IPS-18a (cell line): ENCODE measurements at regions not wholly inside any gene's neighbourhood (a gene's known extent, or its start where the extent isn't known, plus 50 kb on each side); places are given as distances from the start of the nearest gene placed in this dataset.

Source experiments
- H3K27ac ChIP-seq: one replicate; pipeline ENCODE4 v1.5.1; 2013; ENCODE audit warnings: low read length
- H3K27me3 ChIP-seq: one replicate; pipeline ENCODE4 v1.6.1; 2013; ENCODE audit warnings: mild to moderate bottlenecking, low read length; ENCODE audit not compliant: control insufficient read depth, insufficient read depth
- H3K36me3 ChIP-seq: one replicate; pipeline ENCODE4 v1.6.1; 2013; ENCODE audit warnings: low read depth, low read length; ENCODE audit not compliant: control insufficient read depth
- H3K4me1 ChIP-seq: one replicate; pipeline ENCODE4 v1.6.1; 2013; ENCODE audit warnings: low read depth, low read length; ENCODE audit not compliant: control insufficient read depth
- H3K4me3 ChIP-seq: one replicate; pipeline ENCODE4 v1.5.1; 2013; ENCODE audit warnings: low read length
- H3K9ac ChIP-seq: one replicate; pipeline ENCODE4 v1.6.1; 2013; ENCODE audit warnings: mild to moderate bottlenecking, low read length, moderate library complexity
- H3K9me3 ChIP-seq: one replicate; pipeline ENCODE4 v1.6.1; 2013; ENCODE audit warnings: low read depth, low read length; ENCODE audit not compliant: control insufficient read depth

DNA sequence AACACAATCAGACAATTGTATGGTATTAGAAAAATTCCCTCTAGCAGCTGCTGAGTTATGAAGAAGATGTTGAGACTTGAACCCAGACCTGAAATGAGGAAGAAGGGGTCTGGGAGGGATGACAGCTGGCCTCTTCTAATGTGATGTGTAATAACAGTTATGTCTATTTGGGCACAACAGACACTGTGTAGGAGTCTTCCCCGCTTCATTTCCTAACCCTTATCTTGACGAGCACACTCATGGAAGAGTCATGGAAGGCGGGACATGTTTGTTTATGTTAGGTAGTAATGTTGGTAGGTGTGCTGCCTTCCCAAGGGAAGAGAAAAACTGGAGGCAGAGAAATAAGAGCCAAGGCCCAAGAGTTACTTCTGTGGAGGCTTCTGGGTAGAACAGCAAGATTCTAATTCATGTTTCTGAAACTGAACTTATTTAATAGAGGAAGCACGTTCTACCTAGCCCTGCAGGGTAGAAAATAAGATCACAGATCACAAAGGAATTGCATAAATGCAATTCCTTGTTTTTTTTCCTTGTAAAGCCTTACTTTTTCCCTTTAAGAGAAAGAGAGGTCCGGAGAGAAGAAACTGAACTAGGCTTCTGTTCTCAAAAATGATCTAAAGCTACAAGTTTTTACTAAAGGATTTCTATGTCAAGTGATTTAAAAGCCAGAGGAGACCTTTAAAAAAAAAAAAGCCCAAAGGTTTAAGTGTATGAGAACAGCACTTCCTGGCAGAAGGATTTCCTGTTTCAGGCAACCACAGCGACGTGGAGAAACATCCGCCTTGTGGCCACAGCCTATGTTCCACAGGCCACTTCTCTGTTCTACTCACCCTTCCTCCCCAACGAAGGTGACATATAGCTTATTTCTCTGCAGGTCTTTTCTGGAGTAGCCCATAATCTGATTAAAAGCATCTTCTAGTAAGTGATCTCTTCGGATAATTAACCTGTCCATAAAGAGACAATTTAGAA is 68.5 kb upstream of the STK17B start:
- H3K36me3 ChIP-seq = no peaks in the 10 kb centered on the region
- H3K4me1 ChIP-seq = no peaks in the 10 kb centered on the region
- H3K9ac ChIP-seq = no peak overlapping the region
- no peak overlapping the region for H3K4me3 ChIP-seq
- no peaks in the 10 kb centered on the region for H3K27me3 ChIP-seq
- no peak overlapping the region for H3K27ac ChIP-seq
- no peaks in the 10 kb centered on the region for H3K9me3 ChIP-seq

DNA sequence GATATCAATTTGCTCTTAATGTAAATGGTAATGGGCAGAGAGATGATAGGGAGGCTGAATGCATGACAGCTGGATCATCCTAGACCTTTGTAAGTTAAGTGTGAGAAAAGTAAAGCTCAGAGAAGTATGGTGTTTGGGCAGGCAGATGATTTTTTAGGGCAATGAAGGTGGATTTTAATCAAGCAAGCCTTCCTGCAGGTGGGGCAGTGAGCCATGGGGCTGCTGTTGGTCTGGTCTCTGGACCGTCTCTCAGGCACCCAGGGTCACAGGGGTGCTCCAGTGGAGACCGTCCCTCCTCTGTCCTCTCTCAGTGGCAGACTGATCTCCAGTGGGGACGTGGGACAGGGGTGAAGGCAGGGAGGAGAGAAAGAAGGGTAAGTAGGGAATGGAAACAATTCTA is 69.8 kb upstream of the STK17B start:
- Histone ChIP-seq H3K36me3 (no peaks in the 10 kb centered on the region), H3K27ac (no peak overlapping the region), H3K27me3 (no peaks in the 10 kb centered on the region), H3K4me1 (no peaks in the 10 kb centered on the region), H3K9ac (no peak overlapping the region), H3K9me3 (no peaks in the 10 kb centered on the region), H3K4me3 (no peak overlapping the region)

DNA sequence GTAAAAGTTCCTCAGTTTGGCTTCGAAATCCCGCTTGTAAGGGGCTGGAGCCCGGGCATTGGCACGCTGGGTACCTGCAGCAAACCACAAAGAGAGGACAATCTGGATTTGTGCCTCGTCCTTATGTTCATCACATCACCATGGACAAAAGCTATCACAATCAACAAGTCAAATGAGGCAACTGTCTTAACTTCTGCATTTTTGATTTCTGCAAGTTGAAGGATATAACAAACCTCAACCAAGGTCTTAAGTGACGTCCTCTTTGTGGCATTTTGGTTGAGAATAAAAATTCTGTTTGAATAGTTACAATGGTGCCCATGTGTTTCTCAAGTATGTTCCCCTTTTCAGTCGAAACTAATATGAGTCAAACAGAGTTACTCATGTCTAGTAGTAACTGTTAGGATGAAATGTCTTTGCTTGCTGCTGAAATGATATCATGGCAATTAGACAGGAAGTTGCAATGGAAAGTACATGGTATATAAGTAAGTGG is 70.8 kb upstream of the STK17B start:
- H3K27me3 ChIP-seq = no peaks in the 10 kb centered on the region
- H3K9me3 ChIP-seq = no peaks in the 10 kb centered on the region
- no peak overlapping the region for H3K4me3 ChIP-seq
- no peaks in the 10 kb centered on the region for H3K4me1 ChIP-seq
- no peak overlapping the region for H3K27ac ChIP-seq
- no peak overlapping the region for H3K9ac ChIP-seq
- no peaks in the 10 kb centered on the region for H3K36me3 ChIP-seq

DNA sequence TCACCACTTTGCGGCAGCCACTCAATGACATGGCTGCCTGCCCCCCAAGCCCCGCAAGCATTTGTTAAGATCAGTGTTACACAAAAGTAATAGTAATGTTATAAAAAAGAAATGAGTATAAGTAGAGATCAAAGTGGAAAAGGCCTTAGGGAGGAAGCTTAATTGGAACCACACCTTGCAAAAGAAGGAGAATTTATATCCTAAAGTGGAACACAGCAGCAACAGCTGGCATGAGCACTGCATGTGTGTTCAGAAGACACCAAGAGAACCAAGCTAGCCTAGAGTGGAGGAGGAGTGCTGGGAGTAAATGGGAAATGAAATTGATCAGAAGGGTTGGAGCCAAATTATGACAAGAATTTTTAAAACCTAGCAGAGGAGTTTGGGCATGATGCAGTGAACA is 73.1 kb upstream of the STK17B start:
- Histone ChIP-seq H3K4me3 (no peak overlapping the region), H3K4me1 (no peaks in the 10 kb centered on the region), H3K27me3 (no peaks in the 10 kb centered on the region), H3K36me3 (no peaks in the 10 kb centered on the region), H3K9me3 (no peaks in the 10 kb centered on the region), H3K27ac (no peak overlapping the region), H3K9ac (no peak overlapping the region)

- Histone ChIP-seq H3K27me3 (no peaks in the 10 kb centered on the region), H3K27ac (no peak overlapping the region), H3K4me3 (no peak overlapping the region), H3K36me3 (no peaks in the 10 kb centered on the region), H3K4me1 (no peaks in the 10 kb centered on the region), H3K9ac (no peak overlapping the region), H3K9me3 (no peaks in the 10 kb centered on the region)
These were observed 73.6 kb upstream of the STK17B start for GRCh38 chr2:196244966-196245365.

GRCh38 chr2:196245378-196246140 is 74.2 kb upstream of the STK17B start:
- Histone ChIP-seq H3K9ac (no peak overlapping the region), H3K4me3 (no peak overlapping the region), H3K36me3 (no peaks in the 10 kb centered on the region), H3K27ac (no peak overlapping the region), H3K4me1 (no peaks in the 10 kb centered on the region), H3K27me3 (no peaks in the 10 kb centered on the region), H3K9me3 (no peaks in the 10 kb centered on the region)

GRCh38 chr2:196247114-196247975 is 76.0 kb upstream of the STK17B start:
- no peaks in the 10 kb centered on the region for H3K9me3 ChIP-seq
- no peak overlapping the region for H3K27ac ChIP-seq
- no peaks in the 10 kb centered on the region for H3K27me3 ChIP-seq
- H3K36me3 ChIP-seq = no peaks in the 10 kb centered on the region
- no peaks in the 10 kb centered on the region for H3K4me1 ChIP-seq
- no peak overlapping the region for H3K9ac ChIP-seq
- no peak overlapping the region for H3K4me3 ChIP-seq

GRCh38 chr2:196247976-196248280 is 76.5 kb upstream of the STK17B start:
- H3K4me3 ChIP-seq = no peak overlapping the region
- no peak overlapping the region for H3K27ac ChIP-seq
- H3K9me3 ChIP-seq = no peaks in the 10 kb centered on the region
- no peaks in the 10 kb centered on the region for H3K36me3 ChIP-seq
- H3K27me3 ChIP-seq = no peaks in the 10 kb centered on the region
- no peak overlapping the region for H3K9ac ChIP-seq
- no peaks in the 10 kb centered on the region for H3K4me1 ChIP-seq

DNA sequence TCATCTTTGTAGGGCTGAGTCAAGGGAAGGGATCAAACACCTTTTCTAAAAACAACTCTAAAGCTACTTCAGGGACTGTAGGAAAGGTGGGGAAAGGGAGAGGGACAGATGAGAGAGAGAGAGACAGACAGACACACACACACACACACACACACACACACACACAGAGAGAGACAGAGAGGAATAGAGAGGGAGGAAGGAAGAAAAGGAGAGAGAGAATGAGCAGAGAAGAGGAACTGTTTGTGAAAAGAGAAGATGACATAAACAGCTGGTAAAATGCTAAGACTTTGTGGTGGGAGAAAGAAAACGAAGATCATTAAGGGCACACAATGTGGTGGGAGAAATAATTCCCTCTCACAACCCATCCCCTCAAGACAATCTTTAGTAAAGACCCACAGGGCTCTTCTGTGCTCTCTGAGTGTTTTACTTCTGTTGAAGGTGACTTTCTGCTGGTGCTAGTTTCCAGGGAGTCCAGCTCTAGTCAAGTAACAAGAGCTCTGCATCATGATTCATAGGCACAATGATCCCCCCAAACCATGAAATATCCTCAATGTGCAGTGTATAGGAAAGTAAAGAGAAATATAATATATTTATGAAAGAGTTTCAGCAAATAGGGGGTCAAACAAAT is 77.2 kb upstream of the STK17B start:
- H3K36me3 ChIP-seq = no peaks in the 10 kb centered on the region
- no peaks in the 10 kb centered on the region for H3K9me3 ChIP-seq
- H3K9ac ChIP-seq = no peak overlapping the region
- H3K27me3 ChIP-seq = no peaks in the 10 kb centered on the region
- H3K27ac ChIP-seq = no peak overlapping the region
- H3K4me1 ChIP-seq = no peaks in the 10 kb centered on the region
- no peak overlapping the region for H3K4me3 ChIP-seq

DNA sequence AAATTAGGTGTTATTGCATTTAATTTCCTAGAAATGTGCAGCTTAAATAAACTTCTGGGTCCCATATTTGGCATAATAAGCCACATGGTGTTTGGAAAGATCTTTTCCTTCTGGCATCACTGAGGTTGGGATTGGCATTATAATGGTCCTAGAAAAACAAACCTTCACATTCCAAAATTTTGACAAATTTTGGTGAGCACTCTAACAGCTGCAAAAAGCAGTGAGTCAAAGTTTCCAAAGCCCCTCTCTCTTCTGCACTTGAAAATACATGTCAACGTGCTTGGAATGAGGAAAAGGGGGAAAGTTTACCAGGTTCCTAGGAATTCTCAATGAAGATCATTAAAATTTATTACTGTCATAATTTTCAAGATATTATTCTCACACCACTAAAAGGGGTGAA is 77.8 kb upstream of the STK17B start:
- Histone ChIP-seq H3K9me3 (no peaks in the 10 kb centered on the region), H3K9ac (no peak overlapping the region), H3K27me3 (no peaks in the 10 kb centered on the region), H3K4me3 (no peak overlapping the region), H3K27ac (no peak overlapping the region), H3K36me3 (no peaks in the 10 kb centered on the region), H3K4me1 (no peaks in the 10 kb centered on the region)

DNA sequence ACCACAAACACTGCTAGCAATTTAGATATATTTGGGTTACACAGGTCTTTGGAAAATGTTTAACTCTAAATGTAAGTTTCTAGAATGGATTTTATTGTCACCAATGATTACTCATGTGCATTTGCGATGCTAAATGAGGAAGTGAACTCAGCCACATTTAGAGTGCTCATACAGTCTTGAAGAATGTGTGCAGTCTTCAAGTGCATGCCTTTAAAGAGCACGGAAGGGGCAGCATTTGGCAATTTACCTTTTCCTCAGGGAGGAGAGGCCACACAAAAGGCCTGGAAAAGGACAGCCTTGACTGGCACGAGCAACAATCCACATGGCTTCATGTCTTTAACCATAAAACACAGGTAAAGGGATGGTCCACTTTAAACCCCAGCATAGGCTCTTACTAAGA is 78.5 kb upstream of the STK17B start:
- H3K27me3 ChIP-seq = no peaks in the 10 kb centered on the region
- H3K27ac ChIP-seq = no peak overlapping the region
- H3K9me3 ChIP-seq = no peaks in the 10 kb centered on the region
- no peaks in the 10 kb centered on the region for H3K4me1 ChIP-seq
- no peak overlapping the region for H3K9ac ChIP-seq
- H3K36me3 ChIP-seq = no peaks in the 10 kb centered on the region
- H3K4me3 ChIP-seq = no peak overlapping the region
